ENCODE measurements at regions not wholly inside any gene's neighbourhood (a gene's known extent, or its start where the extent isn't known, plus 50 kb on each side); places are given as distances from the start of the nearest gene placed in this dataset.

DNA sequence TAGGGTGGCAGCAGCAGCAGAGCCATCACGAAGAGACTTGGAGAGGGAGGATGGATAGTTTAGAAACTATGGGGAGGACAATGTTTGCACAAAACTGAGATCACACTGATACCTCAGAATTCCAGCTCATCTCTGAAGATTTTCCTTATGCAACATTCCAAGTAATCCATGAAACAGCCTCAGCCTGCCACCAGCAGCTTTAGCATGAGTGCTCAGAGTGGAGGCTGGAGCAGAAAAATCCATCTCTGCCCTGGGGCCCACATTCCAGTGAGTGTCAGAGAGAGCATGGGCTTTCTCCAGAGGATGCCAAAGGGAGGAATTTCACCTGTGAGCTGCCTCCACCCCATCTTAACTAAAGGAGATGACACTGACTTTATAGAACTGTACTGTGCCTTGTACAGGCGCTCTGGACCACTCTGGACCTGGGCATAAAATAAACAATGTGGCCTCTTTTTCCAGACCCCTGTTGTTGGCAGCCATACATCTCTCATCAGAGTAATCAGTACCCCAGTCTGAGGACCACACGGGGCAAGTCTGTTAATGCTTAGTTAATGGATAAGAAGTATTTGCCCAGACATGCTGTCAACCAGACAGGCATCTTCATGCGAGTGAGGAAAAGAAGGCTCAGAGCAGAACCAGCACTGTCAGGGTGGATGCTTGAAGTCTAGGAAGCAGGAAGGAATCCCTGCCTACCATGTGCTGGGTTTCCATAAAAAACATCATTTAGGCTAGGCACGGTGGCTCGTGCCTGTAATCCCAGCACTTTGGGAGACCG is 440.9 kb downstream of the ENC1 start:
- peaks cover 29% of the 10 kb centered on the region for H3K4me1 Mint-ChIP-seq (ENCODE audit: low read depth)
- DNase-seq (ENCODE audit: low spot score), result no peak
- no peaks in the 10 kb centered on the region for H3K36me3 Mint-ChIP-seq (ENCODE audit: low read depth)
- no peak overlapping the region for H3K4me3 Mint-ChIP-seq (ENCODE audit: unreplicated experiment)
- no peak for TF ChIP-seq CTCF (IDR thresholded peaks at IDR 0.05)
- no peaks in the 10 kb centered on the region for H3K27me3 Mint-ChIP-seq (ENCODE audit: low read depth)
- H3K27ac Mint-ChIP-seq (ENCODE audit: unreplicated experiment), result peak overlapping the region; percentile 56
- no peaks in the 10 kb centered on the region for H3K9me3 Mint-ChIP-seq (ENCODE audit: low read depth)

- H3K4me3 Mint-ChIP-seq (ENCODE audit: unreplicated experiment), result no peak overlapping the region
- no peaks in the 10 kb centered on the region for H3K27me3 Mint-ChIP-seq (ENCODE audit: low read depth)
- DNase-seq (ENCODE audit: low spot score), result no peak
These were observed 441.5 kb downstream of the ENC1 start for GRCh38 chr5:74199005-74199404.

DNA sequence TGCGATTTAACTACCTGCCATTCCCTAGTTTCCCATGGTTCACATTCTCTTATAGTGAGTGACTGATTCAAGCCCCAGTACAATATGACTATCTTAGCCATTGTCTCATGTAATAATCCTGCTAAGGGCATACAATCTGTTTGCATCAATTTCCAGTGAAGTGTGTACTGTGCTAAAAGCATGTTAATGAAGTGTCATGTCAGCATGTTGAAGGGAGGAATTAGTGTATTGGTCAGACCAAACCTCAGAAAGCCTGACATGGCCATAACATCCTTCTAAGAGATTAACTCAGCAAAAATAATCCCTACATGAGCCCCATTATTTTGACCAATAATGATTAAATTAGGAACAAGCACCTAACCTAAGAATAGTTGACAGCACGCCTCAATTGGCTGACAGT is 442.4 kb downstream of the ENC1 start:
- TF ChIP-seq CTCF (IDR thresholded peaks at IDR 0.05), result no peak
- peaks cover 25% of the 10 kb centered on the region for H3K4me1 Mint-ChIP-seq (ENCODE audit: low read depth)
- no peak overlapping the region for H3K27ac Mint-ChIP-seq (ENCODE audit: unreplicated experiment)
- H3K9me3 Mint-ChIP-seq (ENCODE audit: low read depth), result no peaks in the 10 kb centered on the region
- H3K4me3 Mint-ChIP-seq (ENCODE audit: unreplicated experiment), result no peak overlapping the region
- H3K27me3 Mint-ChIP-seq (ENCODE audit: low read depth), result no peaks in the 10 kb centered on the region
- no peak for DNase-seq (ENCODE audit: low spot score)
- H3K36me3 Mint-ChIP-seq (ENCODE audit: low read depth), result no peaks in the 10 kb centered on the region

More at GRCh38 chr5:74199005-74199404, 441.5 kb downstream of the ENC1 start:
- TF ChIP-seq CTCF (IDR thresholded peaks at IDR 0.05), result no peak
- H3K4me1 Mint-ChIP-seq (ENCODE audit: low read depth), result peaks cover 25% of the 10 kb centered on the region
- H3K9me3 Mint-ChIP-seq (ENCODE audit: low read depth), result no peaks in the 10 kb centered on the region
- H3K27ac Mint-ChIP-seq (ENCODE audit: unreplicated experiment), result peak overlapping the region; percentile 56
- no peaks in the 10 kb centered on the region for H3K36me3 Mint-ChIP-seq (ENCODE audit: low read depth)

DNA sequence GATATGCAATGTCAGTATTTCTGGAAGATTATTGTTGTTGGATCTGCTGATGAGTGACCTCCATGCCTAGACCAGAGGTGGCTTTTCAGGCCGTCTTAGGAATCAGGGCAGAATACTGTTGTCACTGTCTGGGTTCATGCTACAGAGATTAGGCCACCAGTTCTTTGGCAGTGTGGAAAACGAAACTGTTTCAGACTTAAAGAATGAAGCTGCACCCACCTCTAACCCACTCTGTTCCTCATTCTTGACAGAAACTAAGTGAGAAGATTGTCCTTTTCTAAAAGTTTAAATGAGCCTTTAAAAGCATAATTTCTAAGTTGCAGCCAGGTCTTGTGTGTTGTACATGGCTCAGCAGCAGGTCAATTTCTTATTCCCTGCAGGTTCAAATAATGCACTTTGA is 444.3 kb downstream of the ENC1 start:
- Mint-ChIP-seq H3K4me3 (ENCODE audit: unreplicated experiment) (no peak overlapping the region), H3K27me3 (ENCODE audit: low read depth) (no peaks in the 10 kb centered on the region), H3K9me3 (ENCODE audit: low read depth) (no peaks in the 10 kb centered on the region), H3K36me3 (ENCODE audit: low read depth) (no peaks in the 10 kb centered on the region), H3K4me1 (ENCODE audit: low read depth) (peaks cover 16% of the 10 kb centered on the region), H3K27ac (ENCODE audit: unreplicated experiment) (no peak overlapping the region)
- DNase-seq (ENCODE audit: low spot score), result no peak
- TF ChIP-seq CTCF (IDR thresholded peaks at IDR 0.05), result no peak

DNA sequence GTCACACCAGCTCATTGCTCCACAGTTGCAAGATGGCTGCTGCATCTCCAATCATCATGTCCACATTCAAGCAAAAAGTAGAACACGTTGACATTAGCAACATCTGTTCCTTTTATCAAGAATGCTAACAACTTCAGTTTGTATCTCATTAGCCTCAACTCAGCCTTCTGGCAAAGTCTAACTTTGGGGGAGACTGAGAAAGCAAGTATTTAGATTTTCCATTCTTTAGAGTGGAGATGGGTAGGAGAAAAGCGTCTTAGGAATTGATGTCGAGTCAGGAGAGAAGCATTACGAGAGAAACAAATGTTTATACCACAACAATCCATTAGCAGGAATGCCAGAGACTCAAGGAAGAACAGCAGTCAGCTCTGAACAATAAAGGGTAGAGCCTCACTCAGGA is 446.3 kb downstream of the ENC1 start:
- Mint-ChIP-seq H3K4me3 (ENCODE audit: unreplicated experiment) (no peak overlapping the region), H3K36me3 (ENCODE audit: low read depth) (no peaks in the 10 kb centered on the region), H3K27ac (ENCODE audit: unreplicated experiment) (no peak overlapping the region), H3K27me3 (ENCODE audit: low read depth) (no peaks in the 10 kb centered on the region), H3K4me1 (ENCODE audit: low read depth) (peaks cover 2% of the 10 kb centered on the region), H3K9me3 (ENCODE audit: low read depth) (no peaks in the 10 kb centered on the region)
- no peak for DNase-seq (ENCODE audit: low spot score)
- no peak for TF ChIP-seq CTCF (IDR thresholded peaks at IDR 0.05)
